ENCODE measurements at regions not wholly inside any gene's neighbourhood (a gene's known extent, or its start where the extent isn't known, plus 50 kb on each side); places are given as distances from the start of the nearest gene placed in this dataset.
"Not testable (repeated sequence)": the region's sequence is repeated elsewhere in the genome, so short reads cannot be mapped to it uniquely, and the experiment has no call there.

- no peak for TF ChIP-seq CTCF (conservative IDR thresholded peaks at IDR 0.05)
- TF ChIP-seq ZFX (IDR thresholded peaks at IDR 0.05): no peak
- no peak overlapping the region for H3K27ac ChIP-seq
Observed at GRCh38 chr12:27151479-27151878, 69.1 kb upstream of the C12orf71 start.

- no peak overlapping the region for H3K27ac ChIP-seq
- TF ChIP-seq ZFX (IDR thresholded peaks at IDR 0.05): no peak
- no peak for TF ChIP-seq CTCF (conservative IDR thresholded peaks at IDR 0.05)
Observed at GRCh38 chr12:27158297-27158696, 75.9 kb upstream of the C12orf71 start.

- TF ChIP-seq ZFX (IDR thresholded peaks at IDR 0.05) (no peak), CTCF (conservative IDR thresholded peaks at IDR 0.05) (no peak)
- no peak overlapping the region for H3K27ac ChIP-seq
Observed at GRCh38 chr12:27161458-27162228, 79.3 kb upstream of the C12orf71 start.

GRCh38 chr12:27162229-27162537, 79.8 kb upstream of the C12orf71 start:
- TF ChIP-seq CTCF (conservative IDR thresholded peaks at IDR 0.05): no peak
- TF ChIP-seq ZFX (IDR thresholded peaks at IDR 0.05): no peak
- H3K27ac ChIP-seq: no peak overlapping the region

GRCh38 chr12:27163048-27163715, 80.8 kb upstream of the C12orf71 start:
- no peak overlapping the region for H3K27ac ChIP-seq
- no peak for TF ChIP-seq ZFX (IDR thresholded peaks at IDR 0.05)
- TF ChIP-seq CTCF (conservative IDR thresholded peaks at IDR 0.05): no peak

GRCh38 chr12:27163894-27164293, 80.2 kb upstream of the STK38L start:
- TF ChIP-seq CTCF (conservative IDR thresholded peaks at IDR 0.05): no peak
- TF ChIP-seq ZFX (IDR thresholded peaks at IDR 0.05): no peak
- no peak overlapping the region for H3K27ac ChIP-seq

GRCh38 chr12:27164330-27165040, 79.6 kb upstream of the STK38L start:
- TF ChIP-seq CTCF (conservative IDR thresholded peaks at IDR 0.05): no peak
- TF ChIP-seq ZFX (IDR thresholded peaks at IDR 0.05): no peak
- no peak overlapping the region for H3K27ac ChIP-seq

- not testable (repeated sequence) for H3K27ac ChIP-seq
Observed at GRCh38 chr12:27165958-27166357, 78.1 kb upstream of the STK38L start.

GRCh38 chr12:27171494-27171893, 72.6 kb upstream of the STK38L start:
- not testable (repeated sequence) for H3K27ac ChIP-seq
